Left ventricle myocardium inferior (tissue), 1 donor: ENCODE measurements at regions not wholly inside any gene's neighbourhood (a gene's known extent, or its start where the extent isn't known, plus 50 kb on each side); places are given as distances from the start of the nearest gene placed in this dataset.
"Not testable (repeated sequence)": the region's sequence is repeated elsewhere in the genome, so short reads cannot be mapped to it uniquely, and the experiment has no call there.

Experiments used
- DNase-seq: peaks from one replicate; pipeline ENCODE4 v3.0.0-alpha.2; 2020
- H3K27ac ChIP-seq: fragments of 200-600 bp; replicated peaks from 2 replicates; pipeline ENCODE4 v1.8.0; 2021
- H3K27me3 ChIP-seq: fragments of 200-600 bp; 2 replicates; pipeline ENCODE4 v1.8.0; 2021; ENCODE audit warnings: low read depth
- H3K36me3 ChIP-seq: fragments of 200-600 bp; 2 replicates; pipeline ENCODE4 v1.8.0; 2021
- H3K4me1 ChIP-seq: fragments of 200-600 bp; 2 replicates; pipeline ENCODE4 v1.8.0; 2021
- H3K4me3 ChIP-seq: fragments of 200-600 bp; 2 replicates; pipeline ENCODE4 v1.8.0; 2021; ENCODE audit warnings: mild to moderate bottlenecking, moderate library complexity
- H3K9me3 ChIP-seq: fragments of 200-600 bp; replicated peaks from 2 replicates; pipeline ENCODE4 v1.8.0; 2021
- CTCF ChIP-seq: fragments of 200-600 bp; IDR thresholded peaks from 2 replicates; pipeline ENCODE4 v1.8.0; 2021; ENCODE audit warnings: antibody characterized with exemption, mild to moderate bottlenecking, borderline replicate concordance
- intact Hi-C: fragments of 100-400 bp; cut with micrococcal nuclease; formaldehyde crosslinking; loops from one replicate; pipeline ENCODE4 v1.11.0; 2022
- donor health status: DM: no; HTN: yes; CAD: no; lungs with severe emphysema.

- no peak for TF ChIP-seq CTCF
- intact Hi-C loops, result no loop called here
- Histone ChIP-seq H3K36me3 (no peaks in the 10 kb centered on the region), H3K4me1 (no peaks in the 10 kb centered on the region), H3K9me3 (peaks cover 42% of the 10 kb centered on the region), H3K27me3 (peaks cover 5% of the 10 kb centered on the region), H3K4me3 (no peak overlapping the region), H3K27ac (no peak overlapping the region)
- DNase-seq, result no peak
These were observed 227.4 kb downstream of the RPAP3 start for GRCh38 chr12:47478426-47478825.

GRCh38 chr12:47473091-47473490 is 232.7 kb downstream of the RPAP3 start:
- no peaks in the 10 kb centered on the region for H3K36me3 ChIP-seq
- no peak overlapping the region for H3K4me3 ChIP-seq
- no peak overlapping the region for H3K27ac ChIP-seq
- no peak for DNase-seq
- no peak for TF ChIP-seq CTCF
- intact Hi-C loops, result no loop called here
- H3K4me1 ChIP-seq, result no peaks in the 10 kb centered on the region
- H3K27me3 ChIP-seq, result no peaks in the 10 kb centered on the region
- peaks cover 41% of the 10 kb centered on the region for H3K9me3 ChIP-seq

- H3K4me3 ChIP-seq, H3K36me3 ChIP-seq, H3K4me1 ChIP-seq, H3K27ac ChIP-seq, intact Hi-C loops, DNase-seq: not testable (repeated sequence)
- peaks cover 13% of the 10 kb centered on the region for H3K27me3 ChIP-seq
- peaks cover 13% of the 10 kb centered on the region for H3K9me3 ChIP-seq
These were observed 235.5 kb downstream of the RPAP3 start for GRCh38 chr12:47470349-47470748.

GRCh38 chr12:47463918-47464317 is 241.9 kb downstream of the RPAP3 start:
- Histone ChIP-seq H3K9me3 (peaks cover 34% of the 10 kb centered on the region), H3K27me3 (peaks cover 20% of the 10 kb centered on the region)
- H3K4me3 ChIP-seq, DNase-seq, H3K27ac ChIP-seq, intact Hi-C loops, H3K4me1 ChIP-seq, H3K36me3 ChIP-seq: not testable (repeated sequence)

GRCh38 chr12:47458279-47458678 is 247.6 kb downstream of the RPAP3 start:
- no peak for TF ChIP-seq CTCF
- DNase-seq, result no peak
- no peaks in the 10 kb centered on the region for H3K36me3 ChIP-seq
- H3K27me3 ChIP-seq, result peaks cover 21% of the 10 kb centered on the region
- H3K4me3 ChIP-seq, result no peak overlapping the region
- H3K4me1 ChIP-seq, result no peaks in the 10 kb centered on the region
- intact Hi-C loops, result no loop called here
- H3K9me3 ChIP-seq, result peaks cover 47% of the 10 kb centered on the region
- no peak overlapping the region for H3K27ac ChIP-seq

GRCh38 chr12:47449797-47450196 is 256.0 kb downstream of the RPAP3 start:
- no peak for DNase-seq
- Histone ChIP-seq H3K36me3 (no peaks in the 10 kb centered on the region), H3K4me1 (no peaks in the 10 kb centered on the region), H3K9me3 (no peaks in the 10 kb centered on the region), H3K27ac (no peak overlapping the region), H3K27me3 (peaks cover 9% of the 10 kb centered on the region), H3K4me3 (no peak overlapping the region)
- intact Hi-C loops, result no loop called here
- no peak for TF ChIP-seq CTCF

GRCh38 chr12:47442310-47442709 is 263.5 kb downstream of the RPAP3 start:
- Histone ChIP-seq H3K4me3 (no peak overlapping the region), H3K27me3 (peaks cover 9% of the 10 kb centered on the region), H3K9me3 (peaks cover 48% of the 10 kb centered on the region), H3K27ac (no peak overlapping the region), H3K36me3 (no peaks in the 10 kb centered on the region), H3K4me1 (no peaks in the 10 kb centered on the region)
- TF ChIP-seq CTCF, result no peak
- no peak for DNase-seq
- intact Hi-C loops, result no loop called here
